ENCODE measurements at regions not wholly inside any gene's neighbourhood (a gene's known extent, or its start where the extent isn't known, plus 50 kb on each side); places are given as distances from the start of the nearest gene placed in this dataset.

- DNase-seq (ENCODE audit: low spot score) (no peak), FAIRE-seq (no peak)
These were observed 65.0 kb upstream of the CFAP46 start for GRCh38 chr10:133007360-133007858.

GRCh38 chr10:133006806-133007205 lies 64.4 kb upstream of the CFAP46 start:
- DNase-seq (ENCODE audit: low spot score) (no peak), FAIRE-seq (no peak)

GRCh38 chr10:133006202-133006601 lies 63.8 kb upstream of the CFAP46 start:
- no peak for FAIRE-seq
- DNase-seq (ENCODE audit: low spot score): no peak

GRCh38 chr10:133004478-133004877 lies 62.1 kb upstream of the CFAP46 start:
- FAIRE-seq (no peak), DNase-seq (ENCODE audit: low spot score) (no peak)

- no peak for DNase-seq (ENCODE audit: low spot score)
These were observed 60.8 kb upstream of the CFAP46 start for GRCh38 chr10:133003188-133003587.

GRCh38 chr10:133002685-133003084 lies 60.3 kb upstream of the CFAP46 start:
- FAIRE-seq (no peak), DNase-seq (ENCODE audit: low spot score) (no peak)

More at GRCh38 chr10:133003188-133003587, 60.8 kb upstream of the CFAP46 start:
- FAIRE-seq: no peak

- DNase-seq (ENCODE audit: low spot score): no peak
- FAIRE-seq: no peak
These were observed 58.7 kb upstream of the CFAP46 start for GRCh38 chr10:133001114-133001513.

GRCh38 chr10:133000648-133001047 lies 58.3 kb upstream of the CFAP46 start:
- no peak for DNase-seq (ENCODE audit: low spot score)
- no peak for FAIRE-seq

- DNase-seq (ENCODE audit: low spot score) (no peak), FAIRE-seq (no peak)
These were observed 55.3 kb upstream of the CFAP46 start for GRCh38 chr10:132997517-132998265.

GRCh38 chr10:132996603-132997343 lies 54.4 kb upstream of the CFAP46 start:
- FAIRE-seq: no peak
- no peak for DNase-seq (ENCODE audit: low spot score)

GRCh38 chr10:132995909-132996602 lies 53.7 kb upstream of the CFAP46 start:
- DNase-seq (ENCODE audit: low spot score): no peak
- FAIRE-seq: no peak

GRCh38 chr10:132994811-132995210 lies 52.4 kb upstream of the CFAP46 start:
- DNase-seq (ENCODE audit: low spot score) (no peak), FAIRE-seq (no peak)

GRCh38 chr10:132994185-132994796 lies 51.9 kb upstream of the CFAP46 start:
- DNase-seq (ENCODE audit: low spot score) (no peak), FAIRE-seq (no peak)

- DNase-seq (ENCODE audit: low spot score): no peak
- FAIRE-seq: no peak
These were observed 51.2 kb upstream of the CFAP46 start for GRCh38 chr10:132993271-132994184.

- FAIRE-seq (no peak), DNase-seq (ENCODE audit: low spot score) (no peak)
These were observed 50.3 kb upstream of the CFAP46 start for GRCh38 chr10:132992433-132993215.

All from RCC 7860 (cell line).